Upper lobe of left lung (tissue), 4 donors: ENCODE measurements at regions not wholly inside any gene's neighbourhood (a gene's known extent, or its start where the extent isn't known, plus 50 kb on each side); places are given as distances from the start of the nearest gene placed in this dataset.

ENCODE experiments used
- POLR2A ChIP-seq, 4 donors: fragments of 450-650 bp; IDR thresholded peaks; one replicate each; pipeline ENCODE4 v1.5.1; 2016 to 2017; ENCODE audit warnings: antibody characterized with exemption in 4 of 4, mild to moderate bottlenecking in 2 of 4
- TF ChIP-seq, protein P1 (sequence below), 6 experiments: fragments of 450-650 bp in 4 of 6; fragments of 200-600 bp in 2 of 6; sonication (generic) in 2 of 6; IDR thresholded peaks; one replicate each; pipeline ENCODE4 v1.5.1; 2016 to 2019; ENCODE audit warnings: antibody characterized with exemption in 6 of 6

- TF ChIP-seq POLR2A (IDR thresholded peaks at IDR 0.05) = no peak
- TF ChIP-seq, protein P1, sequence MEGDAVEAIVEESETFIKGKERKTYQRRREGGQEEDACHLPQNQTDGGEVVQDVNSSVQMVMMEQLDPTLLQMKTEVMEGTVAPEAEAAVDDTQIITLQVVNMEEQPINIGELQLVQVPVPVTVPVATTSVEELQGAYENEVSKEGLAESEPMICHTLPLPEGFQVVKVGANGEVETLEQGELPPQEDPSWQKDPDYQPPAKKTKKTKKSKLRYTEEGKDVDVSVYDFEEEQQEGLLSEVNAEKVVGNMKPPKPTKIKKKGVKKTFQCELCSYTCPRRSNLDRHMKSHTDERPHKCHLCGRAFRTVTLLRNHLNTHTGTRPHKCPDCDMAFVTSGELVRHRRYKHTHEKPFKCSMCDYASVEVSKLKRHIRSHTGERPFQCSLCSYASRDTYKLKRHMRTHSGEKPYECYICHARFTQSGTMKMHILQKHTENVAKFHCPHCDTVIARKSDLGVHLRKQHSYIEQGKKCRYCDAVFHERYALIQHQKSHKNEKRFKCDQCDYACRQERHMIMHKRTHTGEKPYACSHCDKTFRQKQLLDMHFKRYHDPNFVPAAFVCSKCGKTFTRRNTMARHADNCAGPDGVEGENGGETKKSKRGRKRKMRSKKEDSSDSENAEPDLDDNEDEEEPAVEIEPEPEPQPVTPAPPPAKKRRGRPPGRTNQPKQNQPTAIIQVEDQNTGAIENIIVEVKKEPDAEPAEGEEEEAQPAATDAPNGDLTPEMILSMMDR (IDR thresholded peaks at IDR 0.05) = no peak
Observed at GRCh38 chr16:65789161-65789945, 577.1 kb upstream of the CDH5 start.
